HuH-7.5 (cell line): ENCODE measurements at regions not wholly inside any gene's neighbourhood (a gene's known extent, or its start where the extent isn't known, plus 50 kb on each side); places are given as distances from the start of the nearest gene placed in this dataset.

Experiments
- DNase-seq: peaks from one replicate; pipeline ENCODE4 v3.0.0; 2011; ENCODE audit warnings: low spot score

GRCh38 chr5:23579566-23579965 is 72.2 kb downstream of the PRDM9 start:
- DNase-seq: no peak

GRCh38 chr5:23583081-23583480 is 75.7 kb downstream of the PRDM9 start:
- DNase-seq: no peak

DNA sequence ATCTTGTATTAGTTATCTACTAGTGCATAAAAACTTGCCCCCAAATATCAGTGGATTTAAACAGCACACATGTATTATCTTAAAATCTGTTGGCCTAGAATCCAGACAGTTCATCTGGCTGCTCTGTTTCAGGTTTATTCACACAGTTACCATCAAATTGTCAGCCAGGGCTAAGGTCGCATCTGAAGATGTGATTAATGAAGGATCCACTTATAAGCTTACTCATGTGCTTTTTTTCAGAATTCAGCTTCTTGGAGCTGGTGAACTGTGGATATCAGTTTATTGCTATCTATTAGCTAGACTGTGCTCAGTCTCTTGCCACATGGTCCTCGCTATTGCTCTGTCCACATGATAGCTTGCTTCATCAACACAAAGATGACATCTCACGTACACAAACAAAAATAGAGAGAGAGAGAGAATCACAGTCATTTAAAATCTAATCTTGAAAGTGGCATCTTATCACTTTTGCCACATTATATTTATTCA is 81.5 kb downstream of the PRDM9 start:
- no peak for DNase-seq

DNA sequence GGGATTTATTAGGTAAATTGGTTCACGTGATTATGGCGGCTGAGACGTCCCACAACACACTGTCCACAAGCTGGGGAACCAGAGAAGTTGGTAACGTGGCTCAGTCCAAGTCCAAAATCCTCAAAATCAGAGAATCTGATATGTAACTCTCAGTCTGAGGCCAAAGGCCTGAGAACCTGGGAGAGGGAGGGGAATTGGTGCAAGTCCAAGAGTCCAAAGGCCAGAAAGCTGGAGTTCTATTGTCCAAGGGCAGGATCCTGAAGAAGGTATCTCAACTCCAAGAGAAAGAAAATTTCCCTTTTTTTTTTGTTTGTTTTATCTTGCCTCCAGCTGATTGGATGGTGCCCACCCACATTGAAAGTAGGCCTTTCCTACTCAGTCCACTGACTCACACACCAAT is 83.8 kb downstream of the PRDM9 start:
- DNase-seq: no peak

GRCh38 chr5:23606927-23607326 is 99.5 kb downstream of the PRDM9 start:
- no peak for DNase-seq

- no peak for DNase-seq
Measured at GRCh38 chr5:23612701-23613100, 105.3 kb downstream of the PRDM9 start.

- DNase-seq: no peak
Measured at GRCh38 chr5:23613566-23613965, 106.2 kb downstream of the PRDM9 start.

GRCh38 chr5:23614422-23614821 is 107.0 kb downstream of the PRDM9 start:
- no peak for DNase-seq

DNA sequence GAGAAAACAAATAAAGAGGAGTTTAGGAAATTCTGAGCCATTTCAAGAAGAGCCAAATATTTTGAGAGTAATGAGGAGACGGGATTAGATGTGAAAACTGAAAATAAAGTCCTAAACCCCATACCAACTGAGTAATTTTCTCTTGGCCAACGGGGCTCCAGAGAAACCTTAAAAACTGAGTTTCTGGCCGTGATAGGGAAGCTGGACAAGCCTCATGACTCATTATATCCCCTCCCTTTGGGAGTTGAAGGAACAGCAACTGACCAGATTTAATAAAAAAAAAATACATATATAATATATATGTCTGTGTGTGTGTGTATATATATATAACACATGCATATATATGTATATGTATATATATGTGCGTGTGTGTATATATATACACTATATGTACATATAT is 119.6 kb downstream of the PRDM9 start:
- DNase-seq: no peak

GRCh38 chr5:23627976-23628375 is 120.6 kb downstream of the PRDM9 start:
- no peak for DNase-seq

GRCh38 chr5:23629396-23629795 is 122.0 kb downstream of the PRDM9 start:
- DNase-seq: no peak

- DNase-seq: no peak
Measured at GRCh38 chr5:23631302-23632045, 124.1 kb downstream of the PRDM9 start.

GRCh38 chr5:23635938-23636337 is 128.5 kb downstream of the PRDM9 start:
- no peak for DNase-seq

DNA sequence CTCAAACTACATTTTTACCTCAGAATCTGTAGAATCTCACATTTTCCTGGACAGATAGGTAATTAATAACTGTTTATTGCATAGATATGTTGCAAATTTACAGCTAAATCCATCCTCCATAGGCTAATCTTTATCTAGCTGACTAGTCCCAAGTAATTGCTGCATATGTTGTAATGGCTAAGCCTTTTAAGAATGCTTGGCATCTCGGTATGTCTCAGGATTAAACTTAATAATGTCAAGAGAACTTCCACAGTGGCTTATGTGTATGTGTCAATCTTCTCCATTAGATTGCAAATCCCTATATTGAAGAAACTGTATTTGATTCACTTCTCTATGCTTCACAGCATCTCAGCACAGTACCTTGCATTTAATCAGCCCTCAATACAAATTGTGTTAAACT is 131.9 kb downstream of the PRDM9 start:
- no peak for DNase-seq

GRCh38 chr5:23648656-23649055 is 141.2 kb downstream of the PRDM9 start:
- DNase-seq: no peak

- DNase-seq: no peak
Measured at GRCh38 chr5:23649594-23649993, 142.2 kb downstream of the PRDM9 start.

DNA sequence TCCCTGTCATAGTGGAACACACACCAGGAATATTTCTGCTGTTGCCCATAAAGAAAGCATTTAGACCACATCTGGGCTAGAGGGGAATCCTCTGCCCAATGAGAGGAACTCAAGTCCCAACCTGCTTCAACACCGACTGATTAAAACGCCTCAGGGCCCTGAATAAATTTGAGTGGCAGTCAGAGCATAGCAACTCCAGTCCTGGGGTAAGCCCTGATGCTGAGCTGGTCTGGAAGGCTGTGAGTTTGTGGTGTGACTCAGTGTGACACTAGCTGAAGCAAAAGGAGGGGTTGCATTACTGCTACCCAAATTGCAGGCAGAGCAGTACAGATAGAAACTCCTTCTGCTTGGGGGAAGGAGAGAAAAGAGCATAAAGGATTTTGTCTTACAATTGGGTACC is 148.3 kb downstream of the PRDM9 start:
- DNase-seq: no peak

- DNase-seq: no peak
Measured at GRCh38 chr5:23675456-23675855, 168.0 kb downstream of the PRDM9 start.

GRCh38 chr5:23677996-23678395 is 170.6 kb downstream of the PRDM9 start:
- no peak for DNase-seq

DNA sequence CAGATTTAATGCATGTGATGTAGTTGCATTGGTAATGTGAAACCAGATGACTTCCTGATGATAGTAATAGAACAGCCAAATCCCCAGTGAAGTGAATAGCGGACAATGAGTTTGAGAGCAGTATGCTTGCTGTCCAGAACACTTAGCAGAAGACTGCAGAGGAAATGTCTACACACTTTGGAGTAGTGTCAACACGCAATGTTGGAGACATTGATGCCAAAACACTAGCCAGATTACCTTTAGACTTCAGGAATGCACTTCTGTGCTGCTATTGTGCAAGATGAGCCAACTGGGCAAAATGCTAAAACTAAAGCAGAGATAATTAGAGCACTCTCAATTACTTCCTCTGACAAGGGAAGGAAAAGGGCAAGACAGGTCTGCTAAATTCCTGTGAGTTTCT is 176.7 kb downstream of the PRDM9 start:
- no peak for DNase-seq

- DNase-seq: no peak
Measured at GRCh38 chr5:23703940-23704855, 196.8 kb downstream of the PRDM9 start.

GRCh38 chr5:23717486-23717885 is 210.1 kb downstream of the PRDM9 start:
- no peak for DNase-seq

DNA sequence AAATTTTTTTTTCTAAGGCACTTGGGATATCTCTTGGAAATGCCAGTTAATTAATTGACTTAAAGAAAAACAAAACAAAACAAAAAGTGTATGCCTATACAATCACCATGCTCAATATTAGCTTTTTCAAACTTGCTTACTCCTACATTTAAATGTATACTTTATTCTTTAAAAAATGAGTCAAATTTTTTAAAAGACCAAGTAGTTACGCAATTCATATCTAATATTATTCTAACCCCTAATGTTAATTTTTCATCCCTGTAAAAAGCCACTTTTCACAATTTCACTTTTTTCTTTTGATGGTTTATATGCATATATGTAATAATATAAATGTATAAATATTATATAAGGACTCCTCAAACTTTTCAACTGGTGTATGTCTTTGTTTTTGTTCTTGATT is 211.2 kb downstream of the PRDM9 start:
- no peak for DNase-seq
